ENCODE measurements at regions not wholly inside any gene's neighbourhood (a gene's known extent, or its start where the extent isn't known, plus 50 kb on each side); places are given as distances from the start of the nearest gene placed in this dataset.
"Not testable (repeated sequence)": the region's sequence is repeated elsewhere in the genome, so short reads cannot be mapped to it uniquely, and the experiment has no call there.

DNA sequence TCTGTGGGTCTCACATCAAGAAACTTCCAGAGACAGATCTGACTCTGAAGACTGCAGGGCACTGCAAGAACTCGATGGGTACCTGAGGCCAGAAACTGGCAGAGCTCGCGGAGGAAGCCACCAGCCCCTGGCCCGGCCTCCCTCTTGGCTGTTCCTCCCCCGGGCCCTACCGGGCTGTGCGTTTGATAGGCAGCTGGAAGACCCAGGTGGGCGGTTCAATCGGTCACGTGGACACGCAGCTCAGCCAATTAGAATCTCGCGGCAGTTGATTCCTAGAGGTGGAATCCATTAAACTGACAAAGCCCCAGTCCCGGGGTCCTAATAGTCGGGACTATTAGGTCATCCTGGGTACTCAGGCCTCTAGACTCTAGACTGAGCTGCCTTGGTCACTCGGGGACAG is 139.9 kb downstream of the GPCPD1 start:
- Mint-ChIP-seq H3K27me3 (peaks cover 4% of the 10 kb centered on the region), H3K4me1 (no peaks in the 10 kb centered on the region), H3K4me3 (no peak overlapping the region), H3K27ac (no peak overlapping the region), H3K9me3 (no peaks in the 10 kb centered on the region), H3K36me3 (ENCODE audit: low read depth) (no peaks in the 10 kb centered on the region)
- ChIA-PET POLR2A (no interaction called here), CTCF (no interaction called here)
- no peak for DNase-seq

DNA sequence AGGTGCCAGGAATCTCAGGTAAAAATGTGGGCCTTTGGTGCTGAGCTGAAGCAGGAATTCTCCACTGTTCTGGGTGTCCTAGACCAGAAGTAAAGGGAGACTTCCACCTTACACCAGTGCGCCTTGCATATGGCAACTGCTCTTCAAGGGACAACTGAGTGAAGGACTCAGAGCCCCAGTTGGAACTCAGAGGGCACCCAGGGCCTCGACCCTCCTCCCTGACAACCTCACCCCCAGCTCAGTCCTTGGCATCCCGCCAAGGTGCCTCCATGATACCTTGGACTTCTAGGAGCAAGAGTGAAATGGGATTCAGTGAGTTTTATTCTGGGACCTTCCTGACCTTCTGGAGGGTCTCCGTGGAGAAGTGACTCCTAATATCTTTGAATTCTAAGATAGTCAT is 140.3 kb downstream of the GPCPD1 start:
- Mint-ChIP-seq H3K36me3 (ENCODE audit: low read depth) (no peaks in the 10 kb centered on the region), H3K27me3 (peaks cover 7% of the 10 kb centered on the region), H3K27ac (no peak overlapping the region), H3K4me1 (no peaks in the 10 kb centered on the region), H3K9me3 (no peaks in the 10 kb centered on the region), H3K4me3 (no peak overlapping the region)
- ChIA-PET CTCF (no interaction called here), POLR2A (no interaction called here)
- no peak for DNase-seq

DNA sequence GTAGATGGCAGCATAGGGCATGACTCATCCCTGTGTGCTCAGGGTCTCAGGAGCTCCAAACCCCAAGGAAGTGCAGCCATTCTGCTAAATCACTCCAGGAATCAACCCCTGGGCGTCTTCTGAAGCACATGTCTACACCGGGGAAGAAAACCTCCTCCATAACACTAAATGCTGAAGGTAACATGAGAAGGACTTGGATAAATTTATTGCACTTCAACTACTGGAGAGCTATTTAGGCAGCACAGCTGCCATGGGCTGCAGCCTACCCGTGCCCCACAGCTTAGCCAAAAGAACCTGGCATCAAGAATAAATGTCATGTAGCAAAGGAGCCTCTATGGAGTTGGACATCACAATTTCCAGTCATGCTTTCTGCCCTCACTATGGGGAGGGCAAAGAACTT is 141.7 kb downstream of the GPCPD1 start:
- H3K9me3 Mint-ChIP-seq = no peaks in the 10 kb centered on the region
- no peaks in the 10 kb centered on the region for H3K4me1 Mint-ChIP-seq
- H3K36me3 Mint-ChIP-seq (ENCODE audit: low read depth) = no peaks in the 10 kb centered on the region
- H3K27me3 Mint-ChIP-seq = peaks cover 7% of the 10 kb centered on the region
- CTCF ChIA-PET = interaction anchor here (0.5 to 0.6 kb wide), 2 partner anchors 21 to 409 kb away, joined by 3 read pairs; no protein-coding TSS in a partner anchor
- no peak overlapping the region for H3K4me3 Mint-ChIP-seq
- H3K27ac Mint-ChIP-seq = no peak overlapping the region
- POLR2A ChIA-PET = no interaction called here
- DNase-seq = no peak

DNA sequence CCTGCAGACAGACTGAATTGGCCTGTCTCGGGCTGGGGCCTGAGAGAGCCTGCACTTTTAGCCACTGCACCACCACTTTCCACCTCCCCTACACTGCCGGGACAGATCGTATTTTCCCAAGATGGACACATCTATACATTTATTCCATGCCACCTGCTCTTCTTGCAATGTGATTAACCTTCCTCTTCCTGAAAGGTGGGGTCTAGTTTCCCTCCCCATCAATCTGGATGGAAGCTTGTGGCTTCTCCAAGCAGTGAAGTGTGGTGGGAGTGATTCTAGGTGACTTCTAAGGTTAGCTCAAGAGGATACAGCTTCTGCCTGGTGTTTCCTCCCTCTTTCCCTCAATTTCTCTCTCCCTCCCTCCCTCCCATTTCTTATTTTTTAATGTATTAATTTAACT is 143.7 kb downstream of the GPCPD1 start:
- ChIA-PET CTCF (no interaction called here), POLR2A (no interaction called here)
- Mint-ChIP-seq H3K4me3 (no peak overlapping the region), H3K36me3 (ENCODE audit: low read depth) (no peaks in the 10 kb centered on the region), H3K27ac (no peak overlapping the region), H3K4me1 (no peaks in the 10 kb centered on the region), H3K27me3 (peaks cover 7% of the 10 kb centered on the region), H3K9me3 (no peaks in the 10 kb centered on the region)
- DNase-seq = no peak

DNA sequence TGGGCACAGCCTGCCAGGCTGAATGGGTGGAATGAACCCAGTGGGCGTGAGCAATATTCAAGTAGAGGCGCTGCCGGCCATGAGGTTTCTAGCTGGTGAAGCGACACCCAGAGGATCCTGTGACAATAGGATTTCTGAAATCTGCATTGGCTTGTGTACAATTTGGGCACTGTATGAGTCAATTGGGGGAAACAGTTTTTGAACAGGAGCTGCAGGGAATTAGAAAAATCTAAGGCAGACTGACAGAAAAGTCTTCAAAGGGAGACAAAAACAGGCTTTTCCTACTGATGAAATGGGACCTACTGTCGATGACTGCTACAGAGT is 145.2 kb downstream of the GPCPD1 start:
- ChIA-PET POLR2A (no interaction called here), CTCF (no interaction called here)
- Mint-ChIP-seq H3K4me1 (no peaks in the 10 kb centered on the region), H3K4me3 (no peak overlapping the region), H3K27ac (no peak overlapping the region), H3K27me3 (peaks cover 16% of the 10 kb centered on the region), H3K9me3 (peaks cover 3% of the 10 kb centered on the region), H3K36me3 (ENCODE audit: low read depth) (no peaks in the 10 kb centered on the region)
- no peak for DNase-seq

DNA sequence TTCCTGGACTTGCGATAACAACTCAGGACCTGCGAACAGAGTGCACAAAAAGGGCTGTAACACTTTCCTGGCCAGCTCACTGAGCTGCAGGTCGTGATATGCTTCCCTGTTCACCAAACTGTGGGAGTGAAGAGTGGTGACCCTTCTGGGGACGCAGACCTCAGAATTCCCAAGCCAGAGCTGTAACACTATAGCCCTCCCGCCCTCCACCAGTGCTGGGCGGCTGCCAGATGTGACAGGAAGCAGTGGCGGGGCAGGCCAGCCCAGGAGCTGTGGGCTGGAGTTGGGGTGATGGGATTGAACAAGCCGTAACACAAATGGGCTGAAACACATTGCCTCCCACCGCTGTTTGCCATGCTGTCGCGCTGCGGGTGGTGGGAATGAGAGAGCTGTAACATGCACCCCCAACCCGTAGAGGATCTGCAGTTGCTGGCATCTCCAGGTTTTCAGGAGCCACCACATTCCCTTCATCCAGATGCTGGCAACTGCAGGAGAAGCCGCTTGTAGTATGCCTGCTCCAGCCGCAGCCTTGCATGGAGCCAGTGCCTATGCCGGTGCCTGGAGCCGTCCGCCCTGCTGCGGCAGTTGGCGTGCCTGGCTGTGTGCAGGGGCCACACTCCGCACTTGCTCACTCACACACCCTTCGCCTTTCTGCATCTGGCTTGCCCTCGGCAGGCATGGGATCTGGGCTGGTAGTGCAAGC is 145.8 kb downstream of the GPCPD1 start:
- no peaks in the 10 kb centered on the region for H3K4me1 Mint-ChIP-seq
- ChIA-PET CTCF (no interaction called here), POLR2A (no interaction called here)
- peaks cover 21% of the 10 kb centered on the region for H3K27me3 Mint-ChIP-seq
- no peak overlapping the region for H3K4me3 Mint-ChIP-seq
- H3K36me3 Mint-ChIP-seq (ENCODE audit: low read depth) = no peaks in the 10 kb centered on the region
- no peak overlapping the region for H3K27ac Mint-ChIP-seq
- no peak for DNase-seq
- H3K9me3 Mint-ChIP-seq = peaks cover 3% of the 10 kb centered on the region

DNA sequence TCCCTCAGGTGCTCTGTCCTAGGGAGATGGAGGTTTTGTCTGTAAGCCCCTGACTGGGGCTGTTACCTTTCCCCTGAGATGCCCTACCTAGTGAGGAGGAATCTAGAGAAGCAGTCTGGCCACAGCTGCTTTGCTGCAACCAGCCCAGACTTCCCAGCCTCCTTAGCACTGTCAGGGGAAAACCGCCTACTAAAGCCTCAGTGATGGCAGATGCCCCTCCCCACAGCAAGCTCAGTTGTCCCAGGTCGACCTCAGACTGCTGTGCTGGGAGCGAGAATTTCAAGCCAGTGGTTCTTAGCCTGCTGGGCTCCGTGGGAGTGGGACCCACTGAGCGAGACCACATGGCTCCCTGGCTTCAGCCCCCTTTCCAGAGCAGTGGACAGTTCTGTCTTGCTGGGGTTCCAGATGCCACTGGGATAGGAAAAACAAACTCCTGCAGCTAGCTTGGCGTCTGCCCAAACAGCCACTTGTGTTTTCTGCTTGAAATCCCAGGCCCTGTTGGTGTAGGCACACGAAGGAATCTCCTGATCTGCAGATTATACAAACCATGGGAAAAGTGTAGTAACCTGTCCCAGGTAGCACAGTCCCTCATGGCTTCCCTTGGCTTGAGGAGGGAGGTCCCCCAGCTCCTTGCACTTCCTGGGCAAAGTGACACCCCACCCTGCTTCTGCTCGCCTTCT is 146.4 kb upstream of the PROKR2 start:
- CTCF ChIA-PET = interaction anchor here (0.9 kb wide), 1 partner anchor 861 kb away, joined by 3 read pairs; no protein-coding TSS in a partner anchor
- H3K9me3 Mint-ChIP-seq = peaks cover 3% of the 10 kb centered on the region
- H3K36me3 Mint-ChIP-seq (ENCODE audit: low read depth) = no peaks in the 10 kb centered on the region
- H3K4me1 Mint-ChIP-seq = no peaks in the 10 kb centered on the region
- no peak for DNase-seq
- POLR2A ChIA-PET = no interaction called here
- H3K27me3 Mint-ChIP-seq = peaks cover 31% of the 10 kb centered on the region
- no peak overlapping the region for H3K4me3 Mint-ChIP-seq
- no peak overlapping the region for H3K27ac Mint-ChIP-seq

DNA sequence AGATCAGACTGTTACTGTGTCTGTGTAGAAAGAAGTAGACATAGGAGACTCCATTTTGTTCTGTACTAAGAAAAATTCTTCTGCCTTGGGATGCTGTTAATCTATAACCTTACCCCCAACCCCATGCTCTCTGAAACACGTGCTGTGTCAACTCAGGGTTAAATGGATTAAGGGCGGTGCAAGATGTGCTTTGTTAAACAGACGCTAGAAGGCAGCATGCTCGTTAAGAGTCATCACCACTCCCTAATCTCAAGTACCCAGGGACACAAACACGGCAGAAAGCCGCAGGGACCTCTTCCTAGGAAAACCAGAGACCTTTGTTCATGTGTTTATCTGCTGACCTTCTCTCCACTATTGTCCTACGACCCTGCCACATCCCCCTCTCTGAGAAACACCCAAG is 137.0 kb upstream of the PROKR2 start:
- H3K27ac Mint-ChIP-seq; CTCF ChIA-PET; H3K4me3 Mint-ChIP-seq; DNase-seq; H3K9me3 Mint-ChIP-seq; H3K36me3 Mint-ChIP-seq (ENCODE audit: low read depth); POLR2A ChIA-PET; H3K27me3 Mint-ChIP-seq; H3K4me1 Mint-ChIP-seq: not testable (repeated sequence)

DNA sequence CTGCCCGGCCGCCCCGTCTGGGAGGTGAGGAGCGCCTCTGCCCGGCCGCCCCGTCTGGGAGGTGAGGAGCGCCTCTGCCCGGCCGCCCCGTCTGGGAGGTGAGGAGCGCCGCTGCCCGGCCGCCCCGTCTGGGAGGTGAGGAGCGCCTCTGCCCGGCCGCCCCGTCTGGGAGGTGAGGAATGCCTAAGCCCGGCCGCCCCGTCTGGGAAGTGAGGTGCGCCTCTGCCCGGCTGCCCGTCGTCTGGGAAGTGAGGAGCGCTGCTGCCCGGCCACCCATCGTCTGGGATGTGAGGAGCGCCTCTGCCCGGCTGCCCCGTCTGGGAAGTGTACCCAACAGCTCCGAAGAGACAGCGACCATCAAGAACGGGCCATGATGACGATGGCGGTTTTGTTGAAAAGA is 136.6 kb upstream of the PROKR2 start:
- H3K27ac Mint-ChIP-seq; DNase-seq; H3K27me3 Mint-ChIP-seq; H3K4me3 Mint-ChIP-seq; CTCF ChIA-PET; H3K9me3 Mint-ChIP-seq; H3K4me1 Mint-ChIP-seq; POLR2A ChIA-PET; H3K36me3 Mint-ChIP-seq (ENCODE audit: low read depth): not testable (repeated sequence)

DNA sequence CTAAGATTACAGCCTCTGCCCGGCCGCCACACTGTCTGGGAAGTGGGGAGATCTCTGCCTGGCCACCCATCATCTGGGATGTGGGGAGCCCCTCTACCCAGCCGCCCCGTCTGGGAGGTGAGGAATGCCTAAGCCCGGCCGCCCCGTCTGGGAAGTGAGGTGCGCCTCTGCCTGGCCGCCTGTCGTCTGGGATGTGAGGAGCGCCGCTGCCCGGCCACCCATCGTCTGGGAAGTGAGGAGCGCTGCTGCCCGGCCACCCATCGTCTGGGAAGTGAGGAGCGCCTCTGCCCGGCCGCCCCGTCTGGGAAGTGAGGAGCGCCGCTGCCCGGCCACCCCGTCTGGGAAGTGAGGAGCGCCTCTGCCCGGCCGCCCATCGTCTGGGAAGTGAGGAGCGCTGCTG is 135.9 kb upstream of the PROKR2 start:
- H3K27ac Mint-ChIP-seq; H3K36me3 Mint-ChIP-seq (ENCODE audit: low read depth); H3K4me3 Mint-ChIP-seq; CTCF ChIA-PET; POLR2A ChIA-PET; DNase-seq; H3K27me3 Mint-ChIP-seq; H3K9me3 Mint-ChIP-seq; H3K4me1 Mint-ChIP-seq: not testable (repeated sequence)

DNA sequence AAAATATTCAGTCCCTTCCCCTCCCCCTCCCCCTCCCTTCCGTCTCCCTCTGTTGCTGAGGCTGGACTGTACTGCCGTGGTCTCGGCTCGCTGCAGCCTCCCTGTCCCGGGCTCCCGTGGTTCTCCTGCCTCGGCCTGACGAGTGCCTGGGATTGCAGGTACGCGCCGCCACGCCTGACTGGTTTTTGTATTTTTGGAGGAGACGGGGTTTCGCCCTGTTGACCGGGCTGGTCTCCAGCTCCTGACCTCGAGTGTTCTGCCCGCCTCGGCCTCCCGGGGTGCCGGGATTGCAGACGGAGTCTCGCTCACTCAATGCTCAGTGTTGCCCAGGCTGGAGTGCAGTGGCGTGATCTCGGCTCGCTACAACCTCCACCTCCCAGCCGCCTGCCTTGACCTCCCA is 135.5 kb upstream of the PROKR2 start:
- CTCF ChIA-PET; H3K9me3 Mint-ChIP-seq; H3K4me1 Mint-ChIP-seq; H3K27ac Mint-ChIP-seq; H3K27me3 Mint-ChIP-seq; DNase-seq; H3K36me3 Mint-ChIP-seq (ENCODE audit: low read depth); POLR2A ChIA-PET; H3K4me3 Mint-ChIP-seq: not testable (repeated sequence)

DNA sequence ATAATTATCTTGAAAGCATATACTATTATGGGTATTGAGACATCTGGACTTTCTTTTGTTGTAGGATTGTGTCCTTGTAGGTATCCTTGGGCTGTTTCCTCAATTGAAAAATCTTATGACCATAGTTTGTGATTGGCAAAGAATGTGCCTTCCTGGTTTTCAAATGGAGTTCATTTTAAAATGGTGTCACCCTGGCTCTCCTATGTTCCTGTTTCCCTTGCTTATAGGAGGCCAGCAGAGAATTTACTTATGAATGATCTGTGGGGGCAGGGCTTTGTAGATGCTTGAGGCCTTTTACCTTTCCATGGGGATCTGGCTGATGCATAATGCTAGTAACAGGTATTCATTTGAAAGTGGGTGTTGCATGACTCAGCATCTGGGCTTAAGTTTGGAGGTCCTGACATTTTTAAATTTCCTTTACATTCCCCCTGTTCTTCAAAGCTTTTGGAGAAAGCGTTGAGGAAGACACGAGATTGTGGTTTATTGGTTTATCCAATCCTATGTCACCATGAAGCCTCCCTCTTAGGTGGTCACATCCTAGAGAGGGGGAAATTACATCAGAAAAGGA is 135.0 kb upstream of the PROKR2 start:
- no peaks in the 10 kb centered on the region for H3K36me3 Mint-ChIP-seq (ENCODE audit: low read depth)
- POLR2A ChIA-PET = no interaction called here
- peaks cover 4% of the 10 kb centered on the region for H3K27me3 Mint-ChIP-seq
- CTCF ChIA-PET = no interaction called here
- H3K4me3 Mint-ChIP-seq = no peak overlapping the region
- H3K4me1 Mint-ChIP-seq = no peaks in the 10 kb centered on the region
- H3K9me3 Mint-ChIP-seq = no peaks in the 10 kb centered on the region
- no peak overlapping the region for H3K27ac Mint-ChIP-seq
- DNase-seq = no peak

DNA sequence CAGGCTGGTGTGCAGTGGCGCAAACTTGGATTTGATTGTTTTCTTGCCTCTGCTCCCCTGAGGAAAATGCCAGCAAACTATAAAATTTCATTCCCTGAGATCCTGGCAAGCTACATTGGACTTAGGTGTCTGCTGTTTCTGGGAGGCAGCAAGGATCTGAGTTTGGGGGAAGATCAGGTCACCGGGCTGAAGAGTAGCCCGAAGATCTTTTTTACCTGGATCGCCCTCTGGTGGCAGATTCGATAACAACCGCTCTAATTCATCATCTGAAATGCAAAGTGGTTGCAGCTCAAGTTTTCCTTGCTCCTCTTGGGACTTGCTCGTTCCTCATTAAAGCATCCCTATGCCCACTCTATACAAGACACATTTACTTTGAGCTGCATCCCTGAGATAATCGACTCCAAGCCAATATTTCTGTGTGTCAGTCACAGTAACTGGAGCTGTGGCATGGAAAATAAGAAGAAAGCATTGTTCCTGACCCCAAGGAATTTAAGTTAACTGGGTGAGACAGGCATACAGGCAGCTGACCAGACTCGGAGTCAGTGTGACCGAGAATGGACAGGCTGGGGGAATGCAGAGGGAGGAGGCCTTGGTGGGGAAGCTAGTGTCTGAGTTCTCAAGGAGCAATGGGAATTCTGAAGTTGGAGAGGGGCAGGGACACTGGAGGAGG is 131.8 kb upstream of the PROKR2 start:
- DNase-seq = peak; percentile 54
- Mint-ChIP-seq H3K4me1 (no peaks in the 10 kb centered on the region), H3K27me3 (peaks cover 12% of the 10 kb centered on the region), H3K4me3 (no peak overlapping the region), H3K27ac (no peak overlapping the region), H3K9me3 (no peaks in the 10 kb centered on the region), H3K36me3 (ENCODE audit: low read depth) (no peaks in the 10 kb centered on the region)
- POLR2A ChIA-PET = no interaction called here
- CTCF ChIA-PET = interaction anchor here (0.5 to 2.0 kb wide), 6 partner anchors 12 to 386 kb away, joined by 3 to 7 read pairs (median 3); no protein-coding TSS in a partner anchor
